Activated CD8-positive, alpha-beta memory T cell treated with anti-CD3 and anti-CD28 coated beads, Interleukin-2, amount 50 U/mL, for 24 hours (primary cell): ENCODE measurements at regions not wholly inside any gene's neighbourhood (a gene's known extent, or its start where the extent isn't known, plus 50 kb on each side); places are given as distances from the start of the nearest gene placed in this dataset.
"Not testable (repeated sequence)": the region's sequence is repeated elsewhere in the genome, so short reads cannot be mapped to it uniquely, and the experiment has no call there.

Source experiments
- DNase-seq: peaks from one replicate; pipeline ENCODE4 v3.0.0-alpha.2; 2020; ENCODE audit errors: extremely low read depth

GRCh38 chr20:60096166-60096565, 137.9 kb downstream of the CDH26 start:
- no peak for DNase-seq

- no peak for DNase-seq
Measured at GRCh38 chr20:60097285-60097684, 139.1 kb downstream of the CDH26 start.

GRCh38 chr20:60100780-60101179, 142.6 kb downstream of the CDH26 start:
- DNase-seq = no peak

DNA sequence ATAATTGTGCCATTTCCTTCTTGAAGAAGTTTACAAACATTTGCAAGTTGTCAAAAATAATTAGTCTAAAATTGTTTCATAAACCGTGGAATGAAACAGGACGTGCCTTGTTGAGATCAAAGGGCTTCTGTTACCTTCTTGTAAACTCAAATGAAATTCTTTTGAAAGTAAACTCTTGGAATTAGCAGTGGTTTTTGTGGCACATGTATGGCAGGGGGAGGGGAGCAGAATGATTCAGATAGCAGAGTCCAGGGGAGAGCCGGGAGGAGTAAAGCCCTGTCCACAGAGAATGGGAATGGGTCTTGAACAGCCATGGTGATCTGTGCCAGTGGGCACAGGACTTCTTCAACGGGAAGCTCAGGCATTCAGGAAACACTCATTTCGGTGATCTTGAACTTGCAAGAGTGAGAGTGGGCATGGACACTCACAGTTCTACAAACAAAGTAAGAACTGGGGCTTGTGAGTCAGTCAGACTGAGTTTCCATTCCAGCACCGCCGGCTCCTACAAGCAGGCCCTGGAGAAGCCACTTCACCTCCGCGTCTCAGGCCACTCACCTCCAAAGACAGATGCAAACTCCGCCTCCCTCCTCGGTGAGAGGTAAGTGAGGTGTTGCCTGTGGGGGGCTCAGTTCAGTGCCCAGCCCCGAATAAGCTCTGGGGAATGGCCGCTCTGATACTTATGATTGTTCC, 143.1 kb downstream of the CDH26 start:
- no peak for DNase-seq

GRCh38 chr20:60101891-60102281, 143.7 kb downstream of the CDH26 start:
- no peak for DNase-seq

- DNase-seq = no peak
Measured at GRCh38 chr20:60102665-60103210, 144.5 kb downstream of the CDH26 start.

- DNase-seq = no peak
Measured at GRCh38 chr20:60104993-60105803, 147.0 kb downstream of the CDH26 start.

GRCh38 chr20:60106186-60106585, 148.0 kb downstream of the CDH26 start:
- DNase-seq = not testable (repeated sequence)

GRCh38 chr20:60107621-60108390, 149.6 kb downstream of the CDH26 start:
- DNase-seq = no peak

- no peak for DNase-seq
Measured at GRCh38 chr20:60108397-60108796, 150.2 kb downstream of the CDH26 start.

GRCh38 chr20:60113024-60113724, 155.0 kb downstream of the CDH26 start:
- no peak for DNase-seq

DNA sequence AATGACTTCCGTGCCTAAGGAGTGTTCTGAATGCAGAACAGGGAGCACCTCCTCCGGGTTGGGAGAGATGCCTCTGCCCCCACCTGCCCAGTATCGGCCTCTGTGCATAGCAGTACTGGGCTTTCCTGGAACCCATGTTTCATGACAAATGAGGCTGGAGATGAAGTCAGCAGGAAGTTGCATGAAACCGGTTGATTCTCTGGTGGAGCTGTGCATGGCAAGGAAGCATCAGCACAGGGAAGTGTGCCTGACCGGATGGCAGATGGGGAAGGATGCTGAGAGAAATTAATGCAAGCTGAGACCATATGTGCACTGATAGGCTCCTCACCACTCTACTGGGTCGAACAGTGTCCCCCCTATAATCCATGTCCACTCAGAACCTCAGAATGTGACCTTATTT, 155.5 kb downstream of the CDH26 start:
- no peak for DNase-seq

DNA sequence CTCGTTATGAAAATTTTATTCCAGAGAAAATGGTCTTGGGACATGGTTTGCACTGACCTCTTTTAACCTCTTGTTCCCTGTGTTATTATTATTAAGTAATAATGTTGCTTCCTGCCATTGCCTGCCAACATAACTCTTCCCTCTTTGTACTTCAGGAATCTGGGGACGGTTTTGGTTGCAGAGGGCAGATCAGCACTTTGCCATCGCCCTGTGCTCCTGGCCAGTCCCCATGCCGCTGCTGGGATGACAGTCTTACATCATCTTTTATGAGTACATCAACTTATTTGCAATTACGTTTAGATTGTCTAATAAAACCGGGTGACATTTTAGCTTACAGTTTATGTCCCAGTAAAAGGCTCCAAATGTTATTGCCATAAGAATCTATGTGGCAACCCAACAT, 157.2 kb downstream of the CDH26 start:
- no peak for DNase-seq

- DNase-seq = no peak
Measured at GRCh38 chr20:60116128-60116909, 158.1 kb downstream of the CDH26 start.

DNA sequence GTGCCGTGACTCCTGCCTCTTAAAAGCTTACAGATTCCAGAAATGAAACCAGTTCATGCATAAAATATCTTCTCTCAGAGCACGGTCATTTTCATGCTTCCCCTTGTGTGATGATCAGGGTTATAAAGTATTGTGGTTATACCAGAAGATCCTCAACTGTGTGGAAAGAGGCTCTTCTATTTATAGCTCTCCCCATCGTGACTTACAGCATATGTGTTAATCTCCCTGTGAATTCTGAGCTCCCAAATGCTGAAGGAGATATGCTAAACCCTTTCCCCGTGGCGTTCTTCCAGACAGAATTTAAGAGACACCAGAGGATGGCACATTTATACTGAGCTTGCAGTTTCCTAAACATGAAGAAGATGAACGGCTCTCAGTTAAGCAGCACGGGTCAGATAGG, 158.8 kb downstream of the CDH26 start:
- no peak for DNase-seq

DNA sequence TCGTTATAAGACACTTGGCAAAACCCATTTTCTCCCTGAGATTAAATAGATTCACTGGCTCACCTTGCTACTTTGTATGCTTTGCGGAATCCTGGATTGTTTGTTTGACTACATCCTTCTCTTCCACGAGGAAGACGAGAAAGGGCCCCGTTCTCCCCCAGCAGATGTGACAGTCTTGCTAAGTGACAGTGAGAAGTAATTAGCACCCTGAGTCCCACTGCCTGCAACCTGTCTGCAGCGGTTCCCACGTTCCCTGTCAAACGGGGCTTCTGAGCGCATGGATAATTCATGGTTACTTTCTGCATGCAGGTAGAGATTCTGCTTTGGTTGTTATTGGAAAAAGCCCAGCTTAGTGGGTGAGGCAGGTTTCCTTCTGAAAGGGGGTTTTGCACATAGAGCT, 163.7 kb downstream of the CDH26 start:
- no peak for DNase-seq

- no peak for DNase-seq
Measured at GRCh38 chr20:60122671-60123070, 164.4 kb downstream of the CDH26 start.

DNA sequence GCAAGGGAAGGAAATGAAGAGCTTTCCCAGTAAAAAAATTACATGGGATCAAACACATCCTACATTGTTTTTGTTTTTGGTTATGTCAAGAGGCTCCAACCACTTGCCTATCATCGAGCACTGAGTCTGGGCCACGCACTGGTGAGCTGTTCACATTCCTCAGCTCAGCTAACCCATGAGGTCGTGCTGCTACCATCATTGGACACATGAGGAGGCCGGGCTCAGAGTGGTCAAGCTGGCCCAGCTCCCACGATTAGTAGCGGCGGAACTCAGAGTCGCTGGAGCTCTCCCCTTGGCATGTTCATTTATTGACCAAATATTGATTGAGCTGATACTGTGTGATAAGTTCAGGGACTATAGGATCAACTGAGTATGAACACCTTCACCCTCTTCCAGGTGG, 164.9 kb downstream of the CDH26 start:
- no peak for DNase-seq

- DNase-seq = no peak
Measured at GRCh38 chr20:60123652-60124051, 165.4 kb downstream of the CDH26 start.

- DNase-seq = no peak
Measured at GRCh38 chr20:60124776-60125381, 166.7 kb downstream of the CDH26 start.
